COR-L47 (cell line): ENCODE measurements at regions not wholly inside any gene's neighbourhood (a gene's known extent, or its start where the extent isn't known, plus 50 kb on each side); places are given as distances from the start of the nearest gene placed in this dataset.

Source experiments
- DNase-seq: peaks from one replicate; lab custom pipeline; 2025; lab: John Stamatoyannopoulos, UW

DNA sequence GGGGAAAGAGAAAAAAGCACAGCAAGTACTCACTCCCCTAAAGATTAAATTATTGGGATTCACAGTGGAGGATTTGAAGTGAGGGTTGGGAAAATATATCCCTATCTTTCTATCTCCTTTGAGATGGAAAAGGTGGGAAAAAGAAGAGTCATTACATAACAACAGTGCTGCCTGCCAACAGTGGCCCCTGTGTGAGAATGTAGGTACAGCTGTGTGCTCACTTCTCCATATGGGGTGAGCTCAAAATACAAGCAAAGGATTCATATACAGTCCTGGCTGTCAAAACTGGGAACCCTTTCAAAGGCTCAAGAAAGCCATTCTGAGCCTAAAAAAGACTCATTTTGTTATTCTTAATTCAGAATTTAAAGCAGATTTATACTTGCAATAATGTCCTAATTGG lies 458.5 kb downstream of the GPAM start:
- DNase-seq: no peak

- no peak for DNase-seq
These were observed 451.3 kb downstream of the GPAM start for GRCh38 chr10:111732166-111732785.

DNA sequence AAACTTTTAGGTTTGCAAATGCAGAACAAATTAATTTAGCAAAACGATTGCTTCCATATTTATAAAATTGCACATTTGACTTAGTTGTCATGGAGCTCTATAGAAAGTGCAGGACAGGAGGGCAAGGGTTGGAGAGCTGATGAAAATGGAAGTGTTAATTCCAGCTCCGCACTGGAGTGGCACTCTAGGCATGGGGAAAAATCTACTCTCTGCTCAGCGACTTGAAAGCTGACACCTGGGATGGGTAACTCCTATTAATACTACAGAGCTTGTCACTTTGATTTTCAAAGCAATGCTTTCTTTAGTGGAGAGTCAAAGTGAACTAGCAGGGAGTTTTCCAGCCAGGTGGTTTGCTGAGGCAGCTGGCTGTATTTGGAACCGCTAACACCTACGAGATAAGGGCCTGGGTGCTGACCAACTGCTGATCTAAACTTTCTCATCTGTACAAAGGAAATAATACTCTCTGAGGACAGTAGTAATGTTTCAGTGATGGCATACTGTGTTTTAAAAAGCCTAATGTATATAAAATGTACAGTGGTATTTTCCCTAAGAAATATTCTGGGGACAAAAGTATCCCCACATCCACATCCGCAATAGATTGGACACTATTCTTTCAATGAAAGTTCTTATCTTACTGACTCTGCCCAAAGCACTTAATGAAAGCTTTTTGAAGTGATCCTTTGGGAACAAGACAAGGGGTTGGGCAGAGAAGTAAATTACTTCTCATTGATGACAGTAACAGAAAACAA lies 444.3 kb downstream of the GPAM start:
- no peak for DNase-seq

DNA sequence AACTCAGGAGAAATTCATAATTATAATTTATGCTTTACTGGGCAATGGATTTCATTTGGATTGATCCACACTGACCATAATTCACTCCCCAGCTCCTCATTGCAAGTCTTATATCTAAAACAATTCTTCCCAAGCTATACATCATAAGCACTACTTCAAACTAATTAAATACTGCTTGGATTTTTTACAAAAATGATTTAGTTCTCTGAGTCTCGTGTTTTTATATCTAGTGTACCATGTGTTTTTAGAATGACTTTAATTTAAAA lies 443.8 kb downstream of the GPAM start:
- DNase-seq: no peak

DNA sequence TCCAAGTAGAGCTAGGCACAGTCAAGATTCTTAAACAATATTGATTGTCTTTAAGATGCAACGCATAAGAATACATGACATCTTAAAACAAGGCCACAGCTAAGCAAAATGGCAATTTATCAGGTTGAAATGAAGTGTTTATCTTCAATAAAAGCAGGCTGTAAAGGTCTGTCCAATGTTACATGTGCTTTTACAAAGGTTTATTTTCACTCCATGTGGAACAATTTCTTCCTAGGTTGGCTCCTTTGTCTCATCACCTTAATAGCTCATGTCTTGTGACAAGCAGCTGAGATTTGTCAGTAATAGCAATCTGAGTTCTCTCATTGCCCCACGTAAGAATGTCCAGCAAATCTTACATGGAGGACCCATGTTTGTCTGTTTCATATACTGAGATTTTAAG lies 437.6 kb downstream of the GPAM start:
- no peak for DNase-seq

DNA sequence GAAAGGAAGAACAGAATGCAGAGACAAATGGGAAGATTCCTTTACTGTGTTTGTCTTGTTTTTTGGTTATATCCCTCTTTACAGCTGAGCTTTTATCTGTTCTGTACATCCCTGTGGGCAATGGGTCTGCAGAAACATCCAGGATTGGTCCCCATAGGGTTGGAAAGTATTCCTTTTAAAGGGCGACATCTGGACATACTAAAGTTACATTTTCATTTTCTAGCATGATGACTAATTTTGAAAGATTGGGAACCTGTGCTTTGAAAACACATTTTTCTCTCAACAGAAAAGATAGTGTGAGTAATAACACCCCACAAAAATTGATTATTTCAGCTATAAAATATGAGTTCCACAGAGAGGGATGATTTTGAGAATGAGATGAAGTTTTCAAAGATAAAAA lies 435.8 kb downstream of the GPAM start:
- DNase-seq: no peak

GRCh38 chr10:111748184-111748583 lies 435.4 kb downstream of the GPAM start:
- no peak for DNase-seq

GRCh38 chr10:111750165-111750849 lies 433.3 kb downstream of the GPAM start:
- no peak for DNase-seq

- DNase-seq: peak; percentile 36
These were observed 427.1 kb downstream of the GPAM start for GRCh38 chr10:111756217-111757061.

DNA sequence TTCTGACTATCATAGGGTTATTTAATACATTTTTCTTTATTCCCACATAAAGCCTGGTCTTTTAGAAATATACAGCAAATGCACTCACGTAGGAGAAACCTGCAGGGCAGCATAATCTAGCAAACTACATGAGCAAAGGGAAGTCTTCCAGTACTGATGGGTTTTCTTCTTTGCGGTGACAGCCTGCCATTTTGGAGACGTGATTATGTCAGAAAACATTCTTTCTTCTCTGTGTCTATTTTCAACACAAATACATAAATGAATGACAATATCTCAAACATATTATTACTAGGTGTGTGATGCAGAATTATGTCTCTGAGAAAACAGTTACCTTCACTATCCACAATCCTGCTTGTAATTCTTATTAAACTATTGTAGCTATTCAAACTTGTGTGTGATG lies 425.0 kb downstream of the GPAM start:
- DNase-seq: no peak

GRCh38 chr10:111762114-111762513 lies 421.5 kb downstream of the GPAM start:
- no peak for DNase-seq

DNA sequence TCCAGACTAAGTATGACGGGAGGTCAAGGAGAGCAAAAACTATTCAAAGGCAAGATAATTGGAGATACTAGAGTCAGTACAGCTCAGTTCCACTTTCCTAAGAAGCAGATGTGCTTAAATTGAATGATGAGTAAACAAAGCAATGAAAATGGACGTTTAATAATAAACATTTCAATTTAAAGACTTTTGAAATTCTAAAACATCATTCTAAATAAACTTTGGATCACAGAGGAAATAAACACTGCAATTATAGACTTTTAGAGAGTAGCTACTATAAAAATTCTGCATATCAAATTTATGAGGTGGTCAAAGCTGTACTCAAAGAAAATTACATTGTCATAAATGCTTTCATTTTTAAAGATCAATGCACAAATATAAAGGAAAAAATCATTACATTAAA lies 418.3 kb downstream of the GPAM start:
- DNase-seq: no peak

GRCh38 chr10:111766464-111766863 lies 417.1 kb downstream of the GPAM start:
- no peak for DNase-seq

GRCh38 chr10:111767661-111768060 lies 415.9 kb downstream of the GPAM start:
- DNase-seq: no peak

DNA sequence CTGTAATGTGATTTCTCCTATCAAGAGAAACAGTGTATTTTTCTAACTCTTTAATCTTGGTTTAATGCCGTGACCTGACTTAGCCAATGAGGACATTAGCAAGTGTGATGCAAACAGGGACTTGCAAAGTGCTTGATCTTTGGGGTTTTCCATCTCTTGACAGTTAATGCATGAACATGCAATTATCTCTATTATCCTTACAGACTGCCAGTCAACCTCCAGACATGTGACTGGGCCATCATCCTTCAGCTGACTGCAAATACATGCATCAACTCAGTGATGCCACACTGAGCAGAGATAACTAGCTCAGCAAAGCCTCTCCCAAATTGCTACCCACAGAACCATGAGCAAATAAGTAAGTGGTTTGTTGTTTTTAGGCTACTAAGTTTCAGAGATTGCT lies 409.6 kb downstream of the GPAM start:
- no peak for DNase-seq

DNA sequence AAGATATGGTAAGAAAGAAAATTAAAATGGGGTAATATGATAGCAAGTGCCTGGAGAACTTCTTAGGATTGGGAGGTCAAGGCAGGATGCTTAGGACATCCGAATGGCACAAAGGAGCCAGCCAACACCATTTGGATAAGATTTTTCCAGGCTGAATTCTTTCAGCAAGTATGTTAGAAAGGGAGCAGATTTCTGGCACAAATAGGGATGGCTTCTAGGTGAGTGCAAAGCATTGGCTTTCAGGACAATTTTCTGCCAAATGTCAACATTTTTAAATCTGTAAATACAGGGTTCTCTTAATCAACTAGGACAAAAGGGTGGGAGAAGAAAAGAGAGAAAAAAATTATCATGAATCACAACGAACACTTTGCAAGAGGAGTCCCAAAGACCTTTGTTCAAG lies 409.1 kb downstream of the GPAM start:
- DNase-seq: no peak

DNA sequence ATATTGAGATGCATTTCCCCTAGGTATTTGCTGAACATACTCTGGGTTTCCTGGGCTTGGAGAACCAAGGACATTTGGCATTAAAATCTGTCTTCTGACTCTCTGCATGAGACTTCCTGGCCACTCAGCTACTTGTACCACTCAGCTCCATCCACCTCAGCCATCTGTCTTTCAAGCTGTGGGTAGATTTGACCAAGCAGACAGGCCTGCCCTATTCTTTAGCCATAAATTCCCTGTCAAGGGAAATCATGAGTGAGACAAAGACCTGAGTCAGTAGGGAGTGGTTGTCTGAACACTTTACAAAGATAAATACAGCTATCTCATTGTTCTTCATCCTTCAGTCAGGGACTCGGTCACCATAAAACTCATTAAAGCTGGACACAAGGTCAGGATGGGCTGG lies 399.1 kb downstream of the GPAM start:
- no peak for DNase-seq

GRCh38 chr10:111784946-111785465 lies 398.6 kb downstream of the GPAM start:
- no peak for DNase-seq

DNA sequence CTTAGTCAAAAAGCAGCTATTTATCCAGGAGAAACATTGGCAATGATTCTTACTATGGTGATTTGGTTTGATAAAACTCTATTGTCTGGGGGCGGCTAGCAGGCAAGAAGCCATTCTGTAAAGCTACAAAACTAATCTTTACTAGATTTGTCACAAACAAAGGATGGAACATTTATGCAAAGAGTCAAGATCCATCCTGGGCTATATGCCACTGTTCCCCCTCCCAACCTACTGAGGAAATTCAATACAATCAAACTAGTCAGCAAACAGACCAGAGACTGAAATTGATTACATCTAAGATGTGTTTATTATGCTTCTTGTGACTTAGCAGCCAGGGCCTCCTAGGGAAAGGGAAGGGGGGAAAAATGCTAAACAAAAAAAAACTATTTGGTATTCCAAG lies 397.6 kb downstream of the GPAM start:
- DNase-seq: no peak

- no peak for DNase-seq
These were observed 393.7 kb downstream of the GPAM start for GRCh38 chr10:111789821-111790220.

- DNase-seq: no peak
These were observed 381.7 kb downstream of the GPAM start for GRCh38 chr10:111801841-111802240.

GRCh38 chr10:111804781-111805180 lies 378.8 kb downstream of the GPAM start:
- DNase-seq: no peak

- no peak for DNase-seq
These were observed 372.0 kb downstream of the GPAM start for GRCh38 chr10:111811517-111811916.
